ENCODE measurements at regions not wholly inside any gene's neighbourhood (a gene's known extent, or its start where the extent isn't known, plus 50 kb on each side); places are given as distances from the start of the nearest gene placed in this dataset.

GRCh38 chr5:40066616-40067015 is 613.1 kb upstream of the PTGER4 start:
- no peak for TF ChIP-seq EZH2 (IDR thresholded peaks at IDR 0.05; ENCODE audit: low read length, unreplicated experiment)
- TF ChIP-seq EZH2phosphoT487 (IDR thresholded peaks at IDR 0.05; ENCODE audit: borderline replicate concordance, low read length): no peak
